Lower lobe of right lung (tissue), 2 donors: ENCODE measurements at regions not wholly inside any gene's neighbourhood (a gene's known extent, or its start where the extent isn't known, plus 50 kb on each side); places are given as distances from the start of the nearest gene placed in this dataset.

ENCODE experiments used
- ATAC-seq, 2 donors: fragments of 200-7000 bp; cut with Tn5 transposase; one replicate each; pipeline ENCODE4 v1.9.1; 2020 to 2022; ENCODE audit warnings: mild to moderate bottlenecking in 2 of 2, moderate library complexity in 2 of 2
- DNase-seq: peaks from one replicate; pipeline ENCODE4 v3.0.0-alpha.2; 2020
- H3K27ac ChIP-seq: fragments of 200-600 bp; one replicate; pipeline ENCODE4 v1.8.0; 2022
- H3K27me3 ChIP-seq: fragments of 200-600 bp; one replicate; pipeline ENCODE4 v1.8.0; 2022; ENCODE audit warnings: low read depth
- H3K36me3 ChIP-seq: fragments of 200-600 bp; one replicate; pipeline ENCODE4 v1.8.0; 2022; ENCODE audit warnings: mild to moderate bottlenecking
- H3K4me1 ChIP-seq: fragments of 200-600 bp; one replicate; pipeline ENCODE4 v1.8.0; 2022
- H3K4me3 ChIP-seq: fragments of 200-600 bp; one replicate; pipeline ENCODE4 v1.8.0; 2022; ENCODE audit warnings: mild to moderate bottlenecking
- H3K9me3 ChIP-seq: fragments of 200-600 bp; one replicate; pipeline ENCODE4 v1.8.0; 2022
- CTCF ChIP-seq: fragments of 200-600 bp; IDR thresholded peaks from one replicate; pipeline ENCODE4 v1.8.0; 2022; ENCODE audit warnings: antibody characterized with exemption, mild to moderate bottlenecking
- intact Hi-C: fragments of 100-400 bp; cut with DNase I; formaldehyde crosslinking; loops from one replicate; pipeline ENCODE4 v1.11.0; 2022
- donor health status: DM: no; HTN: yes; CAD: no; lungs with severe emphysema.

GRCh38 chr16:51868631-51869030, 678.3 kb downstream of the TOX3 start:
- Histone ChIP-seq H3K27me3 (no peaks in the 10 kb centered on the region), H3K27ac (no peak overlapping the region), H3K9me3 (no peaks in the 10 kb centered on the region), H3K4me1 (no peaks in the 10 kb centered on the region), H3K36me3 (no peaks in the 10 kb centered on the region), H3K4me3 (no peak overlapping the region)
- ATAC-seq (no peak), DNase-seq (no peak)
- no peak for TF ChIP-seq CTCF
- intact Hi-C loops, result no loop called here

GRCh38 chr16:51867386-51868065, 679.4 kb downstream of the TOX3 start:
- TF ChIP-seq CTCF, result no peak
- Histone ChIP-seq H3K4me3 (no peak overlapping the region), H3K4me1 (no peaks in the 10 kb centered on the region), H3K27ac (no peak overlapping the region), H3K27me3 (no peaks in the 10 kb centered on the region), H3K9me3 (no peaks in the 10 kb centered on the region), H3K36me3 (no peaks in the 10 kb centered on the region)
- intact Hi-C loops, result no loop called here
- ATAC-seq (no peak), DNase-seq (no peak)

- H3K9me3 ChIP-seq, result no peaks in the 10 kb centered on the region
- DNase-seq, result no peak
- no peak overlapping the region for H3K4me3 ChIP-seq
- no peaks in the 10 kb centered on the region for H3K4me1 ChIP-seq
- TF ChIP-seq CTCF, result no peak
- no peaks in the 10 kb centered on the region for H3K27me3 ChIP-seq
- H3K36me3 ChIP-seq, result no peaks in the 10 kb centered on the region
- intact Hi-C loops, result no loop called here
- no peak overlapping the region for H3K27ac ChIP-seq
- no peak for ATAC-seq
Measured at GRCh38 chr16:51864575-51864974, 682.4 kb downstream of the TOX3 start.

- intact Hi-C loops, result no loop called here
- no peaks in the 10 kb centered on the region for H3K4me1 ChIP-seq
- no peaks in the 10 kb centered on the region for H3K27me3 ChIP-seq
- H3K4me3 ChIP-seq, result no peak overlapping the region
- DNase-seq (no peak), ATAC-seq (no peak)
- H3K36me3 ChIP-seq, result no peaks in the 10 kb centered on the region
- no peaks in the 10 kb centered on the region for H3K9me3 ChIP-seq
- no peak for TF ChIP-seq CTCF
- no peak overlapping the region for H3K27ac ChIP-seq
Measured at GRCh38 chr16:51854401-51854951, 692.5 kb downstream of the TOX3 start.

GRCh38 chr16:51853586-51853985, 693.4 kb downstream of the TOX3 start:
- Histone ChIP-seq H3K36me3 (no peaks in the 10 kb centered on the region), H3K27ac (no peak overlapping the region), H3K27me3 (no peaks in the 10 kb centered on the region), H3K4me3 (no peak overlapping the region), H3K4me1 (no peaks in the 10 kb centered on the region), H3K9me3 (no peaks in the 10 kb centered on the region)
- no peak for TF ChIP-seq CTCF
- ATAC-seq, result no peak
- intact Hi-C loops, result no loop called here
- DNase-seq, result no peak
